NCI-H226 (cell line): ENCODE measurements at regions not wholly inside any gene's neighbourhood (a gene's known extent, or its start where the extent isn't known, plus 50 kb on each side); places are given as distances from the start of the nearest gene placed in this dataset.

Experiments used
- DNase-seq: peaks from one replicate; pipeline ENCODE4 v3.0.0-alpha.2; 2015

DNA sequence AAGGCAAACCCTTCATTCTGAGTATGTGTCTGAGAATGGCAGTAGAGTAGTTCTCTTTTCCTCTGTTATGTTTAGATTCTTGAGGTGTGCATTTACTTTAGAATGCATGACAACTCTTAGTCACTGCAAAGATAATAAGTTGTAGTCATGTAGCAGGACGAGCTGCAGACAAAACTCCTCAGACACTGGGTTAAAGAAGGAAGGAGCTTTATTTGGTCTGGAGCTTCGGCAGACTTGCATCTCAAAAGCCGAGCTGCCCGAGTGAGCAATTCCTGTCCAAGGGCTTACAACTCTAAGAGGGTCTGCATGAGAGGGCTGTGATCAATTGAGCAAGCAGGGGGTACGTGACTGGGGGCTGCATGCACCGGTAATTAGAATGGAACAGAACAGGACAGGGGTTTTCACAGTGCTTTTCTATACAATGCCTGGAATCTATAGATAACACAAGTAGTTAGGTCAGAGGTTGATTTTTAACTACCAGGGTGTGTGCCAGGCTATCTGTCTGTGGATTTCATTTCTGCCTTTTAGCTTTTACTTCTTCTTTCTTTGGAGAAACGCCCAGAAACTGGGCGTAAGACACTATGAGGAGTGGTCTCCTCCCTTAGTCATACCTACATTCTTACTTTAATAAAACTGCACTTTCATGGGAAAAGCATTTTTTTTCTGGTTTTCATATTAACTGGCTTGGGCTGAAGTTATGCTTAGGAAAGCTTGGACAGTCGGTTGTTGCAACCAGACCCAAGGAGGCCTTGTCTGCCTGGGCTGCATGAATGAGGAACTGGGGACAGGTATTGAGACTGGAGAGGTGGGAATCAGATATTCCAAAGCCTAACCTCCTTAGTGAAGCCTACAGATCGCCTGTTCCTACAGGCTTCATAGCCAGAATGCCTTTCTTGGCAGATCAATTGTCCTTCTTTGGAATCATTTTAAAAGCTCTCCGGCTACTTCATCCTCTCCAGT, 115.1 kb downstream of the RHOU start:
- DNase-seq = no peak

DNA sequence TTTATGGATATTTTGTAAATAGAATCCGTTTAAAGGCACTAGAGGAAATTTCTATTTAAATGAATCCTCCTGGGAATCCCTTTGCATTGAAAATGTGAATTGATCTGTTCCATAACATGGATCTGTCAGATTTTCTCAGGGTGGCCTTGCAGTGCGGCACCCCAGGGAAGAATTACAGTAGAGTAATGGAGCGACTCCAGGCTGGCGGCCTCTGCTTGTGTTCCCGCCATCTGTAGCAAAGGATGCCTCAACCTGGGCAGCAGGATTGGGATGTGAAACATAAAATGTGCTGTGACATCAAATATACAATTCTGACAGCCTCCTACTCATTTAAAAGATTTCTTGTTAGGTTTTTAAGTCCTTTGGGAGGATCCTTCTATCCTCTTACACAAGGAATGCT, 115.9 kb downstream of the RHOU start:
- DNase-seq = no peak

DNA sequence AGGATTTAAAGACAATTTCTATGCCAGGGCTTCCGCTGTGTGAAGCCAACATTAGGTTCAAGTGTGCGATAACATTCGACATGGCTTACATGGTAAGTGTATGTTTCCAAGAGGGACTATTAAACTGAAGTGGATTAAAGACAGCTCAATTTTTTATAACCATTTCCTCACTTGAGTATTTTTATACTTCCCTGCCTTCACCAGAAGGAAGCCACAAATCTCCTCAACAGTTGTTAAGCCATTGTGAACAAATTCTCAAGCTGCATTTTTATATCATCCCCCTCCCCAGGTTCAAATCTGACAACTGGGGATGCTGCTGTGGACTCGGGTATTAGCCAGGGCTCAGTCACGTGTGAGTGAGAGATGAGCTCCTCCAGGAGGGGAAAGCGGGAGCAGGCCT, 116.3 kb downstream of the RHOU start:
- DNase-seq = no peak

DNA sequence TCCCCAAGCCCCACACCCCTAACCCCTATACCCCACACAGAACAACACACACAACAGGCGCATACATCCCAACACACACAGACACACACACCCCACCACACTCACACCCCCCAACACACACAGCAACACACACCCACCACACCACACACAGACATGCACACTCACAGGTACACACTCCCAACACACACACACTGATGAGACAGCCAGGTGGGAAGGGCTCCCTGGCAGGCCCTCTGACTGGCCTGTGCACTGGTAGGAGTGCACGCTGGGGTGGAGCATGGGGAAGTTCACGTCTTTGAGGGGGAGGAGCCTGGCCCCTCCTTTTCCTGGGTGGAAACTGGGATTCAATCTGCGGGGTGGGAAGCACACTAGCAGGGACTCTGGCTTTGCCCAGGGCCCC, 116.7 kb downstream of the RHOU start:
- no peak for DNase-seq

DNA sequence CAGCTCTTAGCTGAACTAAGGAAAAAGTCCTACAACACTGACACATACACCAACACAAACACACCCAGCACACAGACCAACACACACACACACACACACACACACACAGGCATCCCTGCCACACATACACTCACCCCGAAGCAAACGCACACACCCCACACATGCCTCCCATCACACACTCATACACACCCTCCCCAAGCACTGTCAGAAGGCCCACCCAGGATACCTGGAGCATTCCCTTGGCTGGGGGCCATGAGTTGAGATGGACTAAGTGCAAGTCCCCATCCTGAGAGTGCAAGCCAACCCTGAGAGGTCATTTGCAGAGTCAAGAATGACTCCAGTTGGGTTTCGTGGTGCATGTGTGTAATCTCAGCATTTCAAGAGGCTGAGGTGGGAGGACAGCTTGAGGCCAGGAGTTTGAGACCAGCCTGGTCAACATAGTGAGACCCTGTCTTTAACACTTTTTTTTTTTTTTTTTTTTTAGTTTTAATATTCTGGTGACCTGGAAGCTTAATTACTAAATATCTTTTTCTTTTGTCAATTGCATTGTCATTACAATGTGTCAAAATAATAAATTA, 117.3 kb downstream of the RHOU start:
- DNase-seq = no peak

DNA sequence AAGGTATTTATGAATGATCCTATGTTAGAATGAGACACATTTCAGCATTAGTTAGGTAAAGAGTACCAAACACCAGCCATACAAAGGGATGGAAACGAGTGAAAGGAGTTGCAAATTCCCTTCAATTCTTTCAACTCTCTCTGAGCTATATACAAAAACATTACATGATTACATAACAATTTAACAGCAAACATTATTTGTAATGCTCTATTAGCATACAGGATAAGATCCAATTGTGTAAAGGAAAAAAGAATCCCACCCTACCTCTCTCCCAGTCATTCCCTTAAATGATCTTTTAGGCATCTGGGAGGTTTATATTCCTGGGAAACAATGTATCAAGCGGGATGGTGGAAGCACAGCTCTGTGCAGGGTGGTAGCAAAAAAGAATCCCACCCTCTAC, 117.9 kb downstream of the RHOU start:
- no peak for DNase-seq

DNA sequence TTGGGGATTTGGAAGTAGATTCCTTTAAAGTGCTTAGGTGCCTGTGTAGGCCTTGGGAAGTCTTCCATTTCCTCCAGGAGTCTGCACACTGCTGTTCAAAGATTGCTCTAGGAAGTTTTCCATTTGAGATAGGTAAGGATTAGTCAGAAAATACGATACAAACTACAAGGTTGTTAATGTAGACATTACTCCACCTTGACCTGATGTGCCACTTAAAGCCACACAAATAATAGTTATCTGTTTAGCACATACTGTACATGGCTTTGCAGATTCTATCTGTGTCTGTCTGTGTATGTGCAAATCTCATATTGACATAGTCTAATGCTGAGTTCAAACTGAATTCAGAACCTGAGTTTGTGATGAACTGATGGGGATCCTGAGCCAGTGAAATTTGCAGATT, 118.4 kb downstream of the RHOU start:
- DNase-seq = no peak

DNA sequence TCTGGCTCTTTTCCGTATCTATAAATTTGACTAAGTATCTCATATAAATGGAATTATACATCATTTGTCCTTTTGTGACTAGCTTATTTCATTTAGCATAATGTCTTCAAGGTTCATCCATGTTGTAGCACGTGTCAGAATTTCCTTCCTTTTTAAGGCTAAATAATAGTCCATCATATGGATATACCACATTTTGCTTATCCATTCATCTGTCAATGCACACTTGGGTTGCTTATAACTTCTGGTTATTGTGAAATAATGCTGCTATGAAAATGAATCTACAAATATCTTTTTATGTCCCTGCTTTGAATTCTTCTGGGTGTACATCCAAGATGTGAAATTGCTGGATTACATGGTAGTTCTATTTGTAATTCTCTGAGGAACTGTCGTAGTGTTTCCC, 119.6 kb downstream of the RHOU start:
- DNase-seq = no peak

DNA sequence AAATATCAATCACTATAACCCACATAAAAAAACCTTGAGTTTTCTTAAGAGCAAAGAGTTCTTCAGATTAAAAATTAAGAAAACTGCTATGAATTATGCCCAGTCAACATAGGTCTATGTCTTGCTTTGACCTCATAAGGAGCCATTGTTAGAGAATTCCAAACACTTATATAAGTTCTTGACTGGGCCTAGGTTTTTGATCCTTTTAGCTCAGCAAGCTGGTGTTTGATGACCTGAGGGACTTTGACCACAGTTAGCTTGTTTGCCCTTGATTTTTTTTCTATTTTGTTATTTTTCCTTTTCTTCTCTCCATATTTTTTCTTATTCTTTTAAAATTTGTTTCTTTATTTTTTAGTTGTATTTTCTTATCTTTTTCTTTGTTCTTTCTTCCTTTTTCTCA, 122.3 kb downstream of the RHOU start:
- no peak for DNase-seq

DNA sequence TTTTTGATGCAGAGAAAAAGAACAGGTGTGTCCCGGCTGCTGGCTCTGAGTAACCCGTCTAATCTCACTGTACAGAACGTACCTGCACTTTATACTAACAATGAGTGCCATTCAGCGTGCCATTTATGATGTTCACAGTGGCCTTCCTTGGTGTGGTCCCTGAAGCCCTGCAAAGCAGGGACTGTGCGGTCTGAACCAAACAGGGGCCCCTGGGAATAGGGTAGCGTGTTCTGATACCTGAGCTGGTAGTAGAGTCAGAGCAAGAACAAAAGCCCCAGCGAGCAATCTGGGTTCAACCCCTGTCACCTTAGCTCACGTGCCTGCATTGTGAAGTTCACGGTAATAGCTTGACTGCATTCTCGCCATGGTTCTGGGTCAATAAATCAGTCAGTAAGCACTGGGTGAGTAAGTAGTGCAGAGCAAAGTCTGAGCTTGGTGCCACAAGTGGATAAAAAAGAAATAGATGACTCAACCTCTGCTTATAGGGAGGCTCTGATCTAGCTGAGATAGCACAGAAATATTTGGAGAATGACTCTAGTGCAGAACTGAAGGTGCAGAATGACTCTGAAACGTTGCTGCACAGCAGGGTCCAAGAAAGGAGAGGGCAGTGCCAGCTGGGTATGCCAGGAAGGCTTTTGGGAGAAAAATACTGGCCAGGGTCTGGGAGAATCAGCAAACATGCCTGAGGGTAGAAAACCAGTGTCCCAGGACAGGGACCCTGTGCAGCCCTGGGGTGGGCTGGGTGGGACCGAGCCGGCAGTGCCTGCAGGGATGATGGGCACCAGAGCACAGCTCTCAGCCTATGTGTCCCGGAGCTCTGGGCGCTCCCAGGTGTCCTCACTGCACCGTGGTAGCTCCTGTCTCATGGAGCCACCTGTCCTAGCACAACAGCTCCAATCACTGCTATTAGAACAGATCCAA, 125.9 kb downstream of the RHOU start:
- peak; percentile 78 for DNase-seq

DNA sequence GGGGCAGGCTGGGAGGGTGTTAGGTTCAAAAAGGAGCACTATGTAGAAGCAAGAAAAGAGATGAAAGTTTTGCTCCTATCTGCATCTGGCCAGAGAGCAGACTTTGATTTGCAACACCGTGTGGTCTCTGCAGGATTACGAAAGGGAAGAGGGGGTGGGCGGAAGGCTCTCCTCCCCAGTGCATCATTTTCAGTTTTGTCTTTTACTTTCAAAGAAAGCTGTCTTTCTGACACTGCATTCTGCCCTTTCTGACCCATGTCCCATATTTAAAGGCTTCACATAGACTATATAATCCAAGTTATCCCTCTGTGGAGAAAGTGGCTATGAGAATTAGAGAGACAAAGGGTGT, 126.5 kb downstream of the RHOU start:
- DNase-seq = no peak

DNA sequence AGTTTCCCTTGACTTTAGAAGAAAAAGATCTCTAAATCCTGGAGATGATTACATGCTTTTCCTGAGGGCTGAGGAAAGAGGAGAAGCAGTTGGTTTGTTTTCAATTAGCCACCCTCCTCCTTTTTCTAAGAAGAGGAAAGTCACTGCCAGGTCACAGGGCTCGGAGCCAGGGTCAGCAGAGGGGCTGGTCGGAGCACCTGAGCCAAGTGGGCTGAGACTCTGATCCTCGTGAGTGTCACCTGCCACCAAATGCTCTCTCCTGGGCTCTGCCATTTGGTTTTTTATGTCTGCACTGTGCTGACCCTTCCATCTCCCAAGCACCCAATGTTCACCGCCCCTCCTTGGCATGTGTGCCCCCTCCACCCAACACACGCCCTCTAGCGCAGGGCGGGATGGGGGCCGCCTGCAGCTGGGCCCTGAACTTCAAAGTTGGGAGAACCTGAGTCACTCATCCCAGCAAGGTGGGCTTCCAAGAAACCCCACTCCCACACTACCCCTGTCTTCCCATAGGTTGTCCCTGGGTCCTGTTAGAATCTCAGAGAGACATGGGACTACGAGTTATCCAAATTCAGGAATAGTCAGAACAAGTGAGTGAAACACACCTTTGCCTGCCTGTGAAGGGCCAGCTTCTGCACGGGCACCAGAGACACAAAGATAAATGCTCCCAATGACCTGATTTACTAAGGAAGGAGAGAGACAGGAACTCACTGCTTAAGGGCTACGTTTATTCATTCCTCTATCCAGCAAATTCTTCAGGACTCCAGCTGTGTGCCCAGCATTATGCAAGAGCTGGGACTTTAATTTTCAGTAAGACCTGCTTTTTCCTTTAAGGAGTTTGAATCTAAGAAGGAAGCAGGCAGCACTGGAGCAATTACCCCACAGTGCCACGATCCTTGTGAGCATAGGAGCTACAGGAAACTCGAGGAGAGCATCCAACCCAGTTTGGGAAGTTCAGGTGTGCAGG, 127.5 kb downstream of the RHOU start:
- no peak for DNase-seq

DNA sequence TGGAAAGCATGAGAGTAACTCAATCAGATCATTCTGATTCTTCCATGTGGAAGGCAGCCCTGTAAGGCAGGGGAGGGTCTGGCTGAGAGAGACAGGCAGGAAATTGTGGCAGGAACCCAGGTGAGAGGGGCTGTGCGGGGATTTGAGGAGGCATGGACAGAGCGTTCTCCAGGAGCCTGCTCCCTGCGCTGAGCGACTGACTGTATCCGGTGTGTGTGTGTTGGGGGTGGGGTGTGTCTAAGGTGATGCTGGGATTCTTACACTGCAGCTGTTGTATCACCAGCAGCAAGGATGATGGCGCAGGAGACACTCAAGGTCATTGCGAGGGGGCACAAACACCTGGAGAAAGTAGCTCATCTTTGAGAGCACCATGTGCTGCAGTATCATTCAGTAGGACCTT, 128.5 kb downstream of the RHOU start:
- no peak for DNase-seq

DNA sequence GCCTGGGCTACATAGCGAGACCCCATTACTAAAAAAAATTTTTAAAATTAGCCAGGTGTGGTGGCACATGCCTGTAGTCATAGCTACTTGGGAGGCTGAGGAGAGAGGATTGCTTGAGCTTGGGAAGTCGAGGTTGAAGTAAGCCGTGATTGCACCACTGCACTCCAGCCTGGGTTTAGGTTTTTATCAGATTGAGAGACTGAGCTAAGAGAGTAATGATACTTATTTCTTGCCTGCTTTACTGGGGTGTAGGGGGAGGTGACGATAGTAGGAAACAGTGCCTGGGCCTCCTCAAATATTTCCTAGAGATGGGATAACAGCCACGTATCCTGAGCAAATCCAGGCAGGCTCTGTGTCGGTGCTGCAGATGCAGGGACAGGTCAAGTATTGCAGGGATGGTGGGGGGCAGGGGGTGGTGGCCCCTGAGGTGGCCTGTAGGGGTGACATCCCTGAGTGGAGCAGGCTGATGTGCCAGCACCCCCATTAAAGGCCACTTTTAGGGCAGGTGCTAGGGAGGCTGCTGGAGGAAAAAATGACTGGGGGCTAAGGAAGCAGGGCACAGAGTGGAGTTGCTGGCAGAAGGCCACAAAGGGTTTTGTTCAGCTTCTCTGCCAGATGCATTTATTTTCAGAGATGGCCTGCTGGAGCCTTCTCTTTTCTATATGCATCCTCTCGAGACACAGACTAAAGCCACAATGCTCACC, 130.5 kb downstream of the RHOU start:
- DNase-seq = no peak

DNA sequence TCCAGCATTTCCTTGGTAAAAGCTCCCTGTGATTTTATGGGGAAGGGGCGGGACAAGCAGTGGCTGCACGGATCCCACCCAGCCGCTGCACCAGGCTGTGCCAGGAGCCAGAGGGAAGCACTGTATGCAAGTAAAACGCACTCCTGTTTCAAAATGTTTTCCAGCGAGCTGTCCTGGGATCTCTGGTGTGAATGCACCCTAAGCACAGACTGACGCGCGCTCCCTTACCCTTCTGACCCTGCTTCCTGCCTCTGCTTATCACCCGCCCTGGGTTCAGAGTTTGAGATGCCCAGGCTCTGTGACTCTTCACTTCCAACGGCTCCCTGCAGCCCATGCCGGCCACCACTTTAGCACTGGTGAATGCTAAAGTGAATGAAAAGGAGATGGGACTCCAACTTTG, 131.2 kb downstream of the RHOU start:
- peak; percentile 22 for DNase-seq

DNA sequence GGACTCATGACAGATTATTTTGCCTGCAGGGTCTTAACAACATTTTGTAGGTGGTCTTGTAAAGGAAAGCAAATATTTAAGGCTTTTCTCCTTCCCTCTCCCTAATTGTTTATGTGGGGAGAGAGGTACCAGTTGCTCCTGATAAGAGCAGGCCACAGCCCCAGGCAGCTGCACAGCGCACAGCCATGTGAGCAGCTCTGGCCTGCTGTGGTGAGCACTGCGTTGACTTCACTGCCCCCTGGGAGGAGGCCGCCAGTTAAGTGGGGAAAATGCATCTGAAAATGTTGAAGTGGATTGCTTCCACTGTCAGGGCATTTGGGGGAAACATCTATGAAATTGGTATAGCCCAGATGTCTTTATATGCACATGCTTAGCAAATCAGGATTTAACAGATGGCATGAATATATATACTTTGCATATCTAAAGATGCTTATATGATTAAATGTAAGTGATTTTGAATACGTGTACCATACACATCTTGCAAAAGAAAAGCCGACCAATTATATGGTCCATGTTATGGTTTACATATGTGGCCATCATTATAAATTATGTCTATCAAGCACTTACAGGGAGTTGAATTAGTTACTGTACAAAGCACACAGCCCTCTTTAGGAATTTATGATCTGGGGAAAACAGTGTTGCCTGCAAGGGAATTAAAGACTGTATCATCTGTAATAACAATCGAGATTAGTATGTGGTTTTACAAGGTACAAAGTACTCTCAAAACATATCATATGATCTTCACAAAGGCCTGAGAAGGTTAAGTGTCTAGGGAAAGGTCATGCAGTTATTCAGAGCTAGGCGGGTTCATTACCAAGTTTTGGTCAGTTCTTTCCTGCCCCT, 132.1 kb downstream of the RHOU start:
- peak; percentile 34 for DNase-seq

DNA sequence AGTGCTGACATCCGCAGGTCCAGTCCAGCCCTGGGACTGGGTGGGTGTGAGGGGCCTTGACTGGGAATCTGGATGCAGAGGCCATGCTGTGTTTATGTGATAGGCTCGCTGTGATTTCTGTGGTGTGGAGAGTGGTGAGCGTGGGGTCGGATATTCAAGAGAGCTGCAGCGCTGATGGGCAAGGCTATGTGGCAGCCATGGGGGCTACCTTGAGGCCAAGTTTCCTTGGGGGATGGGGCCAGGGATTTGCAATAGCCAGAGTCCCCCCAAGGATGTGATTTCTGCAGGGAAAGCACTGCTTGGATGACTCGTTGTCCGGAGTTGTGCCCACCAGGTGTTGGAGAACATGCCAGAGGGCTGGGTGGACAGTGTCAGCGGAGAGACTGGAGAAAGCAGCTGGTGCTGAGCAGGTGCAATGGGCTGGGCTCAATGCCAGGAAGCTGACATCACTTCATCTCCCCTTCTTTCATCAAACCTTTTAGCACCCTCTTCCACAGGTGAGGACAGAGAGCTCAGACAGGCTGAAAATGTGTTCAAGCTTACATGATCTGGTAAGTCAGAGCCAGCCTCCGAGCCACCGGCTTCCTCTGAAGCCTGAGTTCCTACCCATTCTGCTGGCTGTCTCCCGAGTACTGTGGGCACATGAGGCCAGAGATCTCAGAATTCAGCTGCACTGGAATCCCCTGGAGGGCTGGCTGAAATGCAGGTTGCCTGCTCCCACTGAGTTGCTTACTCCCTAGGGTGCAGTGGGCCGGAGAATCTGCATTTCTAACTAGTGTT, 132.9 kb downstream of the RHOU start:
- DNase-seq = no peak

DNA sequence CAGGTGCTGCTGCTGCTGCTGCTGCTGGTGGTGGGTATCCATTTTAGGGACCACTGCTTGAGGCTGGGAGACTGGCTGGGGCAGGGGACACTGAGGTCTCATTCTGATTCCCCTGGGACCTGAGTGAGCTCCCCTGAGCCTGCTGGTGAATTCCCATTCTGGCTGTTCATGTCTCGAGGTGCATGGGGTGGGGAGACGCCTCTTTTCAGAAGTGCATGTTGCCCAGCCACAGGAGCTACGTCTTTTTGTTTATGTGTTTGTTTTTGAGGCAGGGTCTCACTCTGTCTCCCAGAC, 133.4 kb downstream of the RHOU start:
- no peak for DNase-seq

DNA sequence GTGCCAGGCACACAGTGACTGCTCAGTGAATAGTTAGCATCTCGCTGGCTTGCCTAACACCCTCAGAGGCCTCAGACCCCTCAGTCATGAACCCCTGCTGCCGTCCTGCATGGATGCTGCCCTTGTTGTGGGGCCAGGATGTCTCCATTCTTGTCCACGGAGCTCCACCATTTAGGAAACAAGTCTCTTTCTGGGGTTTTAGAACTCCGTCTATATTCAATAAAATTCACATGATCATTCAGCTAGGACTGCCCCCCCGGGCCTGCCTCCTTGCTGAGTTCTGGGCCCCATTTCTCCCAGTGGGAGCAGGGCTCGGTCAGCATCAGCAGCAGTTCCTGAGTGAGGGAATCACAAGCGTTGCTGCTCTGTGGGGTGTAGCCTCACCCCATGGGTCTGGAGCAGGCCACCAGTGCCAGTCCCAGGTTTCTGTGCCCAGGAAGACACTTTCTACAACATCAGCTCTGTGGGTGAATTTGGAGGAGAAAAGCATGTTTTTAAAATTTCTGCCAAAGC, 134.1 kb downstream of the RHOU start:
- no peak for DNase-seq
